DOHH2 (cell line): ENCODE measurements at regions not wholly inside any gene's neighbourhood (a gene's known extent, or its start where the extent isn't known, plus 50 kb on each side); places are given as distances from the start of the nearest gene placed in this dataset.

Experiments used
- H3F3A ChIP-seq: fragments of 200-600 bp; sonication (generic), shearing (Covaris generic); 2 replicates; pipeline ENCODE4 v1.6.0; 2016; ENCODE audit warnings: antibody characterized with exemption, mild to moderate bottlenecking; ENCODE audit not compliant: control insufficient read depth, insufficient read depth
- H3K27ac ChIP-seq: fragments of 200-600 bp; sonication (generic); 2 replicates; pipeline ENCODE4 v1.5.1; 2014; ENCODE audit warnings: low read depth, mild to moderate bottlenecking, low read length, moderate library complexity
- H3K27me3 ChIP-seq: fragments of 200-600 bp; sonication (generic); 2 replicates; pipeline ENCODE4 v1.6.1; 2014; ENCODE audit warnings: mild to moderate bottlenecking, low read length, mixed read lengths; ENCODE audit not compliant: control insufficient read depth
- H3K36me3 ChIP-seq: fragments of 200-600 bp; sonication (generic); 2 replicates; pipeline ENCODE4 v1.6.1; 2014; ENCODE audit warnings: mild to moderate bottlenecking, low read length, moderate library complexity, mixed read lengths; ENCODE audit not compliant: control insufficient read depth
- H3K4me1 ChIP-seq: fragments of 200-600 bp; sonication (generic); 2 replicates; pipeline ENCODE4 v1.6.1; 2014; ENCODE audit warnings: mild to moderate bottlenecking, low read length, mixed read lengths; ENCODE audit not compliant: control insufficient read depth
- H3K4me2 ChIP-seq: fragments of 200-600 bp; sonication (generic); 2 replicates; pipeline ENCODE4 v1.6.0; 2014; ENCODE audit warnings: mild to moderate bottlenecking, low read length, moderate library complexity
- H3K4me3 ChIP-seq: fragments of 200-600 bp; sonication (generic); 2 replicates; pipeline ENCODE4 v1.5.1; 2014; ENCODE audit warnings: mild to moderate bottlenecking, low read length, mixed read lengths
- H3K79me2 ChIP-seq: fragments of 200-600 bp; sonication (generic); 2 replicates; pipeline ENCODE4 v1.6.1; 2014; ENCODE audit warnings: mild to moderate bottlenecking, low read length, mixed read lengths; ENCODE audit not compliant: control insufficient read depth
- H3K9me2 ChIP-seq: fragments of 200-600 bp; sonication (generic); replicated peaks from 2 replicates; pipeline ENCODE4 v1.6.1; 2014; ENCODE audit warnings: mild to moderate bottlenecking, low read length, mixed read lengths; ENCODE audit not compliant: control insufficient read depth
- H3K9me3 ChIP-seq: fragments of 200-600 bp; sonication (generic); 2 replicates; pipeline ENCODE4 v1.6.1; 2014; ENCODE audit warnings: antibody characterized with exemption, low read length, mixed read lengths; ENCODE audit not compliant: control insufficient read depth, insufficient read depth
- H4K20me1 ChIP-seq: fragments of 200-600 bp; sonication (generic); 2 replicates; pipeline ENCODE4 v1.6.0; 2014; ENCODE audit warnings: low read depth, mild to moderate bottlenecking, antibody characterized with exemption, low read length, moderate library complexity; ENCODE audit not compliant: control insufficient read depth, insufficient read depth
- CTCF ChIP-seq: fragments of 200-600 bp; sonication (generic); IDR thresholded peaks from one replicate; pipeline ENCODE4 v1.5.1; 2014; ENCODE audit warnings: antibody characterized with exemption, mild to moderate bottlenecking, low read depth, low read length; ENCODE audit not compliant: poor library complexity, severe bottlenecking
- EZH2phosphoT487 ChIP-seq: fragments of 200-600 bp; sonication (generic); IDR thresholded peaks from 2 replicates; pipeline ENCODE4 v1.6.1; 2017; ENCODE audit warnings: borderline replicate concordance, mild to moderate bottlenecking, antibody characterized with exemption, low read length, moderate library complexity, mixed read lengths

GRCh38 chr3:16817197-16817596 is 67.6 kb upstream of the PLCL2 start:
- H3K4me3 ChIP-seq = no peak overlapping the region
- no peak overlapping the region for H3K4me2 ChIP-seq

GRCh38 chr3:16818194-16818593 is 66.6 kb upstream of the PLCL2 start:
- no peak overlapping the region for H3K27ac ChIP-seq
- no peaks in the 10 kb centered on the region for H3K9me2 ChIP-seq
- H3K79me2 ChIP-seq = no peaks in the 10 kb centered on the region
- H4K20me1 ChIP-seq = no peaks in the 10 kb centered on the region
- TF ChIP-seq EZH2phosphoT487 = no peak
- no peak for TF ChIP-seq CTCF
- H3K4me2 ChIP-seq = no peak overlapping the region
- H3K9me3 ChIP-seq = peaks cover 3% of the 10 kb centered on the region; the same call in 1 of the 2 replicates
- no peaks in the 10 kb centered on the region for H3K27me3 ChIP-seq
- no peaks in the 10 kb centered on the region for H3K36me3 ChIP-seq
- H3K4me1 ChIP-seq = peaks cover 12% of the 10 kb centered on the region
- H3F3A ChIP-seq = no peaks in the 10 kb centered on the region
- no peak overlapping the region for H3K4me3 ChIP-seq

More at GRCh38 chr3:16817197-16817596, 67.6 kb upstream of the PLCL2 start:
- Histone ChIP-seq H3F3A (no peaks in the 10 kb centered on the region), H4K20me1 (no peaks in the 10 kb centered on the region), H3K27me3 (no peaks in the 10 kb centered on the region), H3K36me3 (no peaks in the 10 kb centered on the region), H3K27ac (no peak overlapping the region), H3K9me3 (peaks cover 3% of the 10 kb centered on the region; the same call in 1 of the 2 replicates), H3K9me2 (no peaks in the 10 kb centered on the region), H3K79me2 (no peaks in the 10 kb centered on the region), H3K4me1 (peaks cover 12% of the 10 kb centered on the region)
- TF ChIP-seq EZH2phosphoT487 (no peak), CTCF (no peak)

- Histone ChIP-seq H3K36me3 (no peaks in the 10 kb centered on the region), H3K4me3 (no peak overlapping the region), H3K9me2 (no peaks in the 10 kb centered on the region), H3K79me2 (no peaks in the 10 kb centered on the region), H3K4me1 (peaks cover 14% of the 10 kb centered on the region), H3K9me3 (peaks cover 3% of the 10 kb centered on the region; the same call in 1 of the 2 replicates), H3K27me3 (no peaks in the 10 kb centered on the region), H4K20me1 (no peaks in the 10 kb centered on the region), H3K4me2 (no peak overlapping the region), H3K27ac (no peak overlapping the region), H3F3A (no peaks in the 10 kb centered on the region)
- no peak for TF ChIP-seq EZH2phosphoT487
- TF ChIP-seq CTCF = no peak
These were observed 65.8 kb upstream of the PLCL2 start for GRCh38 chr3:16818945-16819344.
